AG04449 (cell line): ENCODE measurements at regions not wholly inside any gene's neighbourhood (a gene's known extent, or its start where the extent isn't known, plus 50 kb on each side); places are given as distances from the start of the nearest gene placed in this dataset.

Experiments
- CTCF ChIA-PET: fragments of 350-600 bp; formaldehyde crosslinking; extraction: SDS; loops from one replicate; lab custom pipeline; 2021; ENCODE audit warnings: antibody characterized with exemption; lab: Yijun Ruan, JAX
- POLR2A ChIA-PET: fragments of 400-600, 350-600 bp; formaldehyde crosslinking; extraction: SDS; loops from one replicate; lab custom pipeline; 2020; ENCODE audit warnings: antibody characterized with exemption, inconsistent platforms; lab: Yijun Ruan, JAX
- DNase-seq: peaks from one replicate; pipeline ENCODE4 v3.0.0-alpha.2; 2010; ENCODE audit warnings: low read depth, low spot score
- H3K4me3 ChIP-seq: 2 replicates; pipeline ENCODE4 v1.5.1; 2011; ENCODE audit warnings: low read depth, mild to moderate bottlenecking, control low read depth, low read length
- TF ChIP-seq, protein P1 (sequence below): IDR thresholded peaks from one replicate; pipeline ENCODE4 v1.5.1; 2011; ENCODE audit warnings: mild to moderate bottlenecking, moderate library complexity, low read length, control low read depth, inconsistent platforms; ENCODE audit not compliant: insufficient read depth; ENCODE audit errors: missing control alignments

DNA sequence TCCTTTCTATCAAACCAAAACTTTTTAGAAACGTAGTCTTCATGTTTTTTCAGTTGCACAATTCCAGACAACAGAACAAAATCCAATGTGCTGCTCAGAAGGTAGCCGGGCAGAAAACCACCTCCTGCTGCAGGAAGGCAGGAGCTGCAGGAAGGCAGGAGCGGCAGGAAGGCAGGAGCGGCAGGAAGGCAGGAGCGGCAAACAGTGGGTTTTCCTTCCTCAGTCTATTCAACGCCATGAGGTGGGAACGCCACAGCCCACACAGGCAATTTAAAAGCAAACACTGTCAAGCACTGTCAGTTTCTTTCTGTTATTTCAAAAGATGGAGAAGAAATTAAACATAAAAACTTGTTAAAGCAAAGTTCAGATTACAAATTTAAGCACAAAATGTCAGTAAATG, 601.2 kb upstream of the SALL3 start:
- ChIA-PET POLR2A (no interaction called here), CTCF (no interaction called here)
- no peak overlapping the region for H3K4me3 ChIP-seq
- DNase-seq, result no peak
- TF ChIP-seq, protein P1, sequence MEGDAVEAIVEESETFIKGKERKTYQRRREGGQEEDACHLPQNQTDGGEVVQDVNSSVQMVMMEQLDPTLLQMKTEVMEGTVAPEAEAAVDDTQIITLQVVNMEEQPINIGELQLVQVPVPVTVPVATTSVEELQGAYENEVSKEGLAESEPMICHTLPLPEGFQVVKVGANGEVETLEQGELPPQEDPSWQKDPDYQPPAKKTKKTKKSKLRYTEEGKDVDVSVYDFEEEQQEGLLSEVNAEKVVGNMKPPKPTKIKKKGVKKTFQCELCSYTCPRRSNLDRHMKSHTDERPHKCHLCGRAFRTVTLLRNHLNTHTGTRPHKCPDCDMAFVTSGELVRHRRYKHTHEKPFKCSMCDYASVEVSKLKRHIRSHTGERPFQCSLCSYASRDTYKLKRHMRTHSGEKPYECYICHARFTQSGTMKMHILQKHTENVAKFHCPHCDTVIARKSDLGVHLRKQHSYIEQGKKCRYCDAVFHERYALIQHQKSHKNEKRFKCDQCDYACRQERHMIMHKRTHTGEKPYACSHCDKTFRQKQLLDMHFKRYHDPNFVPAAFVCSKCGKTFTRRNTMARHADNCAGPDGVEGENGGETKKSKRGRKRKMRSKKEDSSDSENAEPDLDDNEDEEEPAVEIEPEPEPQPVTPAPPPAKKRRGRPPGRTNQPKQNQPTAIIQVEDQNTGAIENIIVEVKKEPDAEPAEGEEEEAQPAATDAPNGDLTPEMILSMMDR, result no peak

- no peak for DNase-seq
- ChIA-PET CTCF (no interaction called here), POLR2A (no interaction called here)
- TF ChIP-seq, protein P1, result no peak
- H3K4me3 ChIP-seq, result no peak overlapping the region
These were observed 600.6 kb upstream of the SALL3 start for GRCh38 chr18:78378983-78379382.

DNA sequence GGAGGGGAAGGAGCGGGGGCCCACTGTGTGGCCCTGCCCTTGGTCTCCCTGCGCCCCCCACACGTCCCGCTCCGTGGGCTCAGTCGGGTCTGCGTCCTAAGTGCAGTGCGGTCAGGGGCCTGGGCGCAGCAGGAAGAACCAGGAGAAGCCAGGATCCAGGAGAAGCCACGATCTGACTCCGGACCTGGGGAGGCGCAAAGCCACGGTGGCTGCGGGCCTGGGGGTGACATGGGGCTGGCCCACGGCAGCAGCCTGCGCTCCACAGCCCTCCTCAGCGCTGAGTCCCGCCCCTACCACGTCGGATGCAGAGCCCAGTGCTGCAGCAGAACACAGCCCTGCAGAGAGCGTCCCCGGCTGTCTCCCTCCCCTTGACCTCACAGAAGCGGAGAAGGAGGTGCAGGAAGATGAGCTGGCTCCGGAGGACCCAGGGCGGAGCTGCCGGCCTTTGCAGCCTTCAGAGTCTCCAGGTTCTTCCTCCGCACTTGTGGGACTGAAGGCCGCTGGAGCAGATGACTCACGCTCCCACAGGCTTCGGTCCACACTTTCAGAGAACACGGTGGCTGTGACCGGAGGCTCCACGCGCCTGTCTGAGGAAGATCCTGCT, 589.2 kb upstream of the SALL3 start:
- H3K4me3 ChIP-seq, result no peak overlapping the region
- POLR2A ChIA-PET, result no interaction called here
- CTCF ChIA-PET, result no interaction called here
- TF ChIP-seq, protein P1, result no peak
- no peak for DNase-seq

- H3K4me3 ChIP-seq, result no peak overlapping the region
- POLR2A ChIA-PET, result no interaction called here
- TF ChIP-seq, protein P1, result no peak
- no peak for DNase-seq
- CTCF ChIA-PET, result no interaction called here
These were observed 588.7 kb upstream of the SALL3 start for GRCh38 chr18:78390952-78391348.

DNA sequence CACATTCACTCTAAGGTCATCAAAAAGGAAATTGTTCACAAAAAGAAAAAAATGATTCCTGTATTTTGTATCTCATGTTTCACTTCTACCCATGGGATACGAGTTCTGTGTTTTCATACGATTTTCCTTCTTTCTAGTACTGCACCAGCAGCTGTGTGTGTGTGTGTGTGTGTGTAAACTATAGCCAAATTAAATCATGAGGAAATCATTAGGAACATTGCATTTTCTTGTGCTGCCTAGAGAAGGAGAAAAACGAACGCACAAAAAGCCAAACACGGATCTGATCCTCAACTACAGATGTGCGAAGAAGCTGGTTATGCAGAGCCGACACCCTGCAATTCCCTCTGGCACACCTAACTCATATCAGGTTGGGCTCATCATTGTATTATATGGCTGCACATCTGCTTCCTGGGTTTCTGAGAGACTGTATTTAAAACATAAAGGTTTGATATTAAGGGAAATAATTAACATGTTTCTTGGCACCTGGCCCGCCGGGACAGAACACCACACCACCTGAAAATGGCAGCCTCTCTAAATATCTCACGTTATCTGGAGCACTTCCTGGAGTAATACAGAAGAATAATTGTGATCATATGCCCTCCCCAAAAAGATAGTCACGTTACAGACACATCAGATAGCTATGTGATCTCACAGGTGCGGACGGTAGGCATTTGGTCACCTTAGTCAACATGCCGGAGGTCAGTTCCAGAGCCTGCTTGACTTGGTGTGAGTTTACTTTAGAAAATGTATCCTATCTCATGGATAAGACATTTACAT, 586.3 kb upstream of the SALL3 start:
- DNase-seq, result no peak
- no peak overlapping the region for H3K4me3 ChIP-seq
- CTCF ChIA-PET, result no interaction called here
- POLR2A ChIA-PET, result no interaction called here
- TF ChIP-seq, protein P1, result no peak

DNA sequence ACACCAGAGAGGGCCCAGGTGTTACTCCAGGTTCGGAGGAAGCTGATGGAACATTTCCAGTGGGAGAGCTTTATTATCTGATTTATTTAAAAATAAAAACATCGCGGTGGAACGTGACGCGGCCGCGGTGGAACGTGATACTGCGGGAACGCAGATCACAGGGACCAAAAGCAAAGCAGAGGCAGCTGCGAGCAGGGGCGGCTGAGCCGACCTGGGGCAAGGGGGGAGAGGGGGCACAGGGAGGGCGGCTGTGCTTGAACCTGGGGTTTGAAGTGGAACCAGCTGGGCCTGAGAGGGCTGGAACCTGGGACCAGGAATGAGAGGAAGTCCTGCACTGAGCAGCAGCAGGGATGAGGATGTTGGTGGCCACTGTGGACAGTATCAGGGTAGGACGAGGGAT, 583.5 kb upstream of the SALL3 start:
- TF ChIP-seq, protein P1, result no peak
- DNase-seq, result no peak
- ChIA-PET POLR2A (no interaction called here), CTCF (no interaction called here)
- no peak overlapping the region for H3K4me3 ChIP-seq
